IMR-90 (cell line): ENCODE measurements at regions not wholly inside any gene's neighbourhood (a gene's known extent, or its start where the extent isn't known, plus 50 kb on each side); places are given as distances from the start of the nearest gene placed in this dataset.

ENCODE experiments used
- ELK1 ChIP-seq: fragments of 150-350 bp; IDR thresholded peaks from 2 replicates; pipeline ENCODE4 v1.6.1; 2016; ENCODE audit warnings: low read depth, mild to moderate bottlenecking, low read length, moderate library complexity, borderline replicate concordance
- RCOR1 ChIP-seq: IDR thresholded peaks from 2 replicates; pipeline ENCODE4 v1.6.1; 2012; ENCODE audit warnings: mild to moderate bottlenecking, low read length, improper control_type of control experiment; ENCODE audit not compliant: insufficient replicate concordance
- RFX5 ChIP-seq: IDR thresholded peaks from 2 replicates; pipeline ENCODE4 v1.8.0; 2012; ENCODE audit warnings: low read depth, mild to moderate bottlenecking, low read length, moderate library complexity

GRCh38 chr3:177959188-177959587 is 577.0 kb upstream of the KCNMB2 start:
- TF ChIP-seq ELK1: no peak
- TF ChIP-seq RFX5: no peak
- no peak for TF ChIP-seq RCOR1
